ENCODE measurements at regions not wholly inside any gene's neighbourhood (a gene's known extent, or its start where the extent isn't known, plus 50 kb on each side); places are given as distances from the start of the nearest gene placed in this dataset.
A peak's percentile ranks its signal among the peaks of the same experiment; 100 is the strongest.

GRCh38 chr17:34117332-34117731 lies 137.8 kb upstream of the CCL2 start:
- no peak for DNase-seq

- DNase-seq: no peak
Observed at GRCh38 chr17:34117811-34118210, 137.3 kb upstream of the CCL2 start.

- DNase-seq: no peak
Observed at GRCh38 chr17:34118564-34118963, 136.5 kb upstream of the CCL2 start.

- no peak for DNase-seq
Observed at GRCh38 chr17:34121311-34121710, 133.8 kb upstream of the CCL2 start.

GRCh38 chr17:34122515-34122914 lies 132.6 kb upstream of the CCL2 start:
- no peak for DNase-seq

GRCh38 chr17:34125010-34125409 lies 130.1 kb upstream of the CCL2 start:
- no peak for DNase-seq

GRCh38 chr17:34125921-34126320 lies 129.2 kb upstream of the CCL2 start:
- no peak for DNase-seq

- DNase-seq: no peak
Observed at GRCh38 chr17:34126496-34126895, 128.6 kb upstream of the CCL2 start.

- no peak for DNase-seq
Observed at GRCh38 chr17:34126965-34127364, 128.1 kb upstream of the CCL2 start.

- DNase-seq: no peak
Observed at GRCh38 chr17:34130544-34130943, 124.5 kb upstream of the CCL2 start.

- no peak for DNase-seq
Observed at GRCh38 chr17:34131386-34131785, 123.7 kb upstream of the CCL2 start.

- no peak for DNase-seq
Observed at GRCh38 chr17:34133350-34133749, 121.7 kb upstream of the CCL2 start.

- no peak for DNase-seq
Observed at GRCh38 chr17:34135841-34136240, 119.2 kb upstream of the CCL2 start.

- no peak for DNase-seq
Observed at GRCh38 chr17:34140006-34140405, 115.1 kb upstream of the CCL2 start.

GRCh38 chr17:34141590-34141989 lies 113.5 kb upstream of the CCL2 start:
- no peak for DNase-seq

- no peak for DNase-seq
Observed at GRCh38 chr17:34143430-34143829, 111.7 kb upstream of the CCL2 start.

GRCh38 chr17:34146440-34147043 lies 108.5 kb upstream of the CCL2 start:
- peak; percentile 43 for DNase-seq

- no peak for DNase-seq
Observed at GRCh38 chr17:34151102-34151501, 104.0 kb upstream of the CCL2 start.

- DNase-seq: no peak
Observed at GRCh38 chr17:34153991-34154390, 101.1 kb upstream of the CCL2 start.

- no peak for DNase-seq
Observed at GRCh38 chr17:34154961-34155730, 99.9 kb upstream of the CCL2 start.

GRCh38 chr17:34155947-34156346 lies 99.1 kb upstream of the CCL2 start:
- DNase-seq: no peak

- no peak for DNase-seq
Observed at GRCh38 chr17:34156401-34156740, 98.7 kb upstream of the CCL2 start.

- no peak for DNase-seq
Observed at GRCh38 chr17:34156741-34157589, 98.1 kb upstream of the CCL2 start.

- DNase-seq: no peak
Observed at GRCh38 chr17:34161690-34162089, 93.4 kb upstream of the CCL2 start.

All from activated T-cell treated with anti-CD3 and anti-CD28 coated beads, Interleukin-2, amount 50 U/mL, for 1 hour (primary cell).